Prostate gland (tissue), 2 donors: ENCODE measurements at regions not wholly inside any gene's neighbourhood (a gene's known extent, or its start where the extent isn't known, plus 50 kb on each side); places are given as distances from the start of the nearest gene placed in this dataset.

ENCODE experiments used
- DNase-seq: peaks from one replicate; pipeline ENCODE4 v3.0.0-alpha.2; 2019; ENCODE audit warnings: low spot score
- H3K27ac ChIP-seq, 2 donors: fragments of 200-600 bp; sonication (generic); 2 replicates each; pipeline ENCODE4 v1.5.1; 2017 to 2019
- H3K27me3 ChIP-seq: fragments of 200-600 bp; sonication (generic); replicated peaks from 2 replicates; pipeline ENCODE4 v1.5.1; 2019; ENCODE audit not compliant: insufficient read depth
- H3K36me3 ChIP-seq, 2 donors: fragments of 200-600 bp; sonication (generic); 1 replicate in 1 of 2; 2 replicates in 1 of 2; pipeline versions ENCODE4 v1.5.1 to v1.8.1; 2017 to 2019
- H3K4me1 ChIP-seq: fragments of 200-600 bp; sonication (generic); replicated peaks from 2 replicates; pipeline ENCODE4 v1.5.1; 2019
- H3K4me3 ChIP-seq, 2 donors: fragments of 200-600 bp; sonication (generic); 2 replicates each; pipeline ENCODE4 v1.5.1; 2017 to 2019
- H3K9me3 ChIP-seq: fragments of 200-600 bp; sonication (generic); 2 replicates; pipeline ENCODE4 v1.5.1; 2017
- POLR2A ChIP-seq: fragments of 450-650 bp; IDR thresholded peaks from one replicate; pipeline ENCODE4 v1.6.1; 2016; ENCODE audit warnings: antibody characterized with exemption, mild to moderate bottlenecking
- POLR2AphosphoS5 ChIP-seq: sonication (generic); formaldehyde crosslinking; IDR thresholded peaks from one replicate; pipeline ENCODE4 v1.6.1; 2017; ENCODE audit warnings: antibody characterized with exemption
- WGBS: methylation state at CpG from one replicate; pipeline ENCODE4 v1.1.5; 2018; 5-methylcytosine and 5-hydroxymethylcytosine counted together
- intact Hi-C: fragments of 100-400 bp; cut with DNase I; formaldehyde crosslinking; loops from one replicate; pipeline ENCODE4 v1.14.2; 2022
- TF ChIP-seq, protein P1 (sequence below), 4 experiments: fragments of 200-600 bp in 2 of 4; fragments of 450-650 bp in 2 of 4; sonication (generic) in 2 of 4; IDR thresholded peaks; 1 replicate in 3 of 4; 2 replicates in 1 of 4; pipeline ENCODE4 v1.5.1; 2016 to 2019; ENCODE audit warnings: antibody characterized with exemption in 4 of 4, mild to moderate bottlenecking in 2 of 4, moderate library complexity in 2 of 4

DNA sequence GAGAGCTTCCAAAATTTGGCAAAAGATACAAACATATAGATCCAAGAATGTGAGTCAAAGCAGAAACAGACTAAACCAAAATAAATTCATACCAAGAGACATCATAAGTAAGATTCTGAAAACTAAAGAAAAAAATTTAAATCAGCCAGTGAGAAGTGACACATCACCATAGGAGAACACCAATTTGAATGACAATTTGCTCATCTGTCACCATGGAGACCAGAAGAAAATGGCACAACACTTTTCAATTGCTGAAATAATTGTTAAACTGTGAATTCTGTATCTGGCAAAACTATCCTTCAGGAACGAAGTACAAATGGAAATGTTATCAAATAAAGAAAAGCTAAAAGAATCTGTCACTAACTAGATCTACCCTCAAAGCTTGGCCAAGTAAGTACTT is 864.3 kb downstream of the BRD1 start:
- 63% methylated on average over 1 of the region's 1 CpG for WGBS
- Histone ChIP-seq H3K36me3 (no peaks in the 10 kb centered on the region), H3K27ac (no peak overlapping the region), H3K4me3 (no peak overlapping the region), H3K27me3 (peaks cover 7% of the 10 kb centered on the region), H3K4me1 (no peaks in the 10 kb centered on the region), H3K9me3 (no peaks in the 10 kb centered on the region)
- no peak for TF ChIP-seq POLR2A
- TF ChIP-seq POLR2AphosphoS5 = no peak
- TF ChIP-seq, protein P1, sequence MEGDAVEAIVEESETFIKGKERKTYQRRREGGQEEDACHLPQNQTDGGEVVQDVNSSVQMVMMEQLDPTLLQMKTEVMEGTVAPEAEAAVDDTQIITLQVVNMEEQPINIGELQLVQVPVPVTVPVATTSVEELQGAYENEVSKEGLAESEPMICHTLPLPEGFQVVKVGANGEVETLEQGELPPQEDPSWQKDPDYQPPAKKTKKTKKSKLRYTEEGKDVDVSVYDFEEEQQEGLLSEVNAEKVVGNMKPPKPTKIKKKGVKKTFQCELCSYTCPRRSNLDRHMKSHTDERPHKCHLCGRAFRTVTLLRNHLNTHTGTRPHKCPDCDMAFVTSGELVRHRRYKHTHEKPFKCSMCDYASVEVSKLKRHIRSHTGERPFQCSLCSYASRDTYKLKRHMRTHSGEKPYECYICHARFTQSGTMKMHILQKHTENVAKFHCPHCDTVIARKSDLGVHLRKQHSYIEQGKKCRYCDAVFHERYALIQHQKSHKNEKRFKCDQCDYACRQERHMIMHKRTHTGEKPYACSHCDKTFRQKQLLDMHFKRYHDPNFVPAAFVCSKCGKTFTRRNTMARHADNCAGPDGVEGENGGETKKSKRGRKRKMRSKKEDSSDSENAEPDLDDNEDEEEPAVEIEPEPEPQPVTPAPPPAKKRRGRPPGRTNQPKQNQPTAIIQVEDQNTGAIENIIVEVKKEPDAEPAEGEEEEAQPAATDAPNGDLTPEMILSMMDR (IDR thresholded peaks at IDR 0.05) = no peak
- intact Hi-C loops = no loop called here
- no peak for DNase-seq

- Histone ChIP-seq H3K27me3 (peaks cover 7% of the 10 kb centered on the region), H3K36me3 (no peaks in the 10 kb centered on the region), H3K27ac (no peak overlapping the region), H3K9me3 (no peaks in the 10 kb centered on the region), H3K4me3 (no peak overlapping the region), H3K4me1 (no peaks in the 10 kb centered on the region)
- 63% methylated on average over 2 of the region's 2 CpGs for WGBS
- TF ChIP-seq POLR2A (no peak), POLR2AphosphoS5 (no peak)
- TF ChIP-seq, protein P1 (IDR thresholded peaks at IDR 0.05) = no peak
- intact Hi-C loops = no loop called here
- DNase-seq = no peak
Observed at GRCh38 chr22:48961705-48962104, 866.0 kb downstream of the BRD1 start.

DNA sequence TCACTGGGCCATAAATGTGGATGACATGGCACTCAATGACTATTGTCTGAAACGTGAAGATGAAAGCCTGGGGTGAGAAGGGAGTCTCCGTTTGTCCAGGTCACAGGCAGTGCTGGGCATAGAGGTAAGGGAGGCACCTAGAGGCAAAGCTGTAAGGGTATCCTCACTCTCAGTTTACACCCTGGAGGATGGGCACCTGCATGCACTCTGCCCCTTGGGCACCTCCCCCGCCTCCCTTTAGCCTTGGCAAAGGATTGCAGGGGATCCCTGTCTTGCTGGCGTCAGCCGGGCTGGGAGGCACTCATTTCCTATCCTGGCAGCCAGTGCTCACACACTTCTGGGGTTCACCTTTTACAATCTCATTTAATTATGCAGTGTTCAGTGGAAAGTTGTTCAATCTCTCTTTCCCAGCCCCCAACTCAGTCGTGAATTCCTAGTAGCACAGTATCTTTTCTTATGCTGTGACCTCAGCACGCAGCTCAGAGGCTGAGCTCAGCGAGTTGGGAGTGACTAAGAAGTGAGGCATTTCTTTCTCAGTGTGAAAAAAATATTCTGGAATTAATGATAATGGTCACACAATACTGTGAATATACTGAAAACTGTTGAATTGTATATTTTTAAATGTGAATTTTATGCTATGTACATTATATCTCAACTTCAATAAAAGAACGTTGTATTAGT is 866.6 kb downstream of the BRD1 start:
- Histone ChIP-seq H3K27me3 (peaks cover 7% of the 10 kb centered on the region), H3K4me3 (no peak overlapping the region), H3K36me3 (no peaks in the 10 kb centered on the region), H3K4me1 (no peaks in the 10 kb centered on the region), H3K9me3 (no peaks in the 10 kb centered on the region), H3K27ac (no peak overlapping the region)
- intact Hi-C loops = no loop called here
- WGBS = 44% methylated on average over 9 of the region's 9 CpGs
- peak; percentile 1 for DNase-seq
- TF ChIP-seq POLR2AphosphoS5 (no peak), POLR2A (no peak)
- TF ChIP-seq, protein P1 (IDR thresholded peaks at IDR 0.05) = no peak

- TF ChIP-seq POLR2AphosphoS5 (no peak), POLR2A (no peak)
- TF ChIP-seq, protein P1 (IDR thresholded peaks at IDR 0.05) = no peak
- intact Hi-C loops = no loop called here
- Histone ChIP-seq H3K4me1 (no peaks in the 10 kb centered on the region), H3K27ac (no peak overlapping the region), H3K4me3 (no peak overlapping the region), H3K36me3 (no peaks in the 10 kb centered on the region), H3K9me3 (no peaks in the 10 kb centered on the region), H3K27me3 (peaks cover 7% of the 10 kb centered on the region)
- 59% methylated on average over 13 of the region's 13 CpGs for WGBS
- no peak for DNase-seq
Observed at GRCh38 chr22:48960576-48960975, 867.1 kb downstream of the BRD1 start.

DNA sequence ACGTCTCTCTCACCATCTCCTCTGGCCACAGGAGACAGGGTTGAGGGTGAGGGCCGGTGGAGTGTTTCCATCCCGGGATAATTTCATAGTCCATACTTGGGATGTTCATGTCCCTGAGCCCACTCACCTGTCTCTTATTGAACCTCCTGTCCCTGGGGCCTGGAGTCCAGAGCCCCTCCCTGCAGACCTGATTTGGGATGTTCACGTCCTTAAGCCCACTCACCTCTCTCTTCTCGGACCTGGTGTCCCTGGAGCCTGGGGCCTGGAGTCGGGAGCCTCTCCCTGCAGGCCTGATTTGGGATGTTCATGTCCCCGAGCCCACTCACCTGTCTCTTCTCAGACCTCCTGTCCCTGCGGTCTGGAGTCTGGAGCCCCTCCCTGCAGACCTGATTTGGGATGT is 868.2 kb downstream of the BRD1 start:
- H3K4me1 ChIP-seq = no peaks in the 10 kb centered on the region
- no peaks in the 10 kb centered on the region for H3K36me3 ChIP-seq
- DNase-seq = peak; percentile 1
- 88% methylated on average over 8 of the region's 8 CpGs for WGBS
- H3K27me3 ChIP-seq = peaks cover 7% of the 10 kb centered on the region
- H3K9me3 ChIP-seq = no peaks in the 10 kb centered on the region
- TF ChIP-seq, protein P1 (IDR thresholded peaks at IDR 0.05) = no peak
- TF ChIP-seq POLR2A (no peak), POLR2AphosphoS5 (no peak)
- no peak overlapping the region for H3K4me3 ChIP-seq
- intact Hi-C loops = no loop called here
- H3K27ac ChIP-seq = no peak overlapping the region
